ENCODE measurements at regions not wholly inside any gene's neighbourhood (a gene's known extent, or its start where the extent isn't known, plus 50 kb on each side); places are given as distances from the start of the nearest gene placed in this dataset.

GRCh38 chr9:90052366-90052765, 447.6 kb downstream of the GADD45G start:
- no peaks in the 10 kb centered on the region for H3K4me1 Mint-ChIP-seq

DNA sequence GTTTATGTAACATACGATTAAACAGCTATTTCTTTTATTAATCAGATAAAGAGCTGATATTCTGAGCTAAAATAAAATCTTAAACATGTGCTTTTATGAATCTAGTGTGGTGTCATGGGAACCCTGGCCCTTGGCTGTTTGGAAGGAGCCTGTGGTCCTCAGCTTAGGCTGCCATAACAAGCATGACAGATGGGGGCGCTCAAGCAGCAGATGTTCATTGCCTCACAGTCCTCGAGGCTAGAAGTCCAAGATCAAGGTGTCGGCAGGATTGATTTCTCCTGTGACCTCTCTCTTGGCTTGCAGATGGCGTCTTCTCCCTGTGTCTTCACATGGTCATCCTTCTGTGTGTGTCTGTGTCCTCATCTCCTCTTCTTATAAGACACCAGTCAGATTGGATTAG, 448.2 kb downstream of the GADD45G start:
- Mint-ChIP-seq H3K4me3 (no peak overlapping the region), H3K36me3 (ENCODE audit: low read depth) (no peaks in the 10 kb centered on the region), H3K27ac (no peak overlapping the region), H3K9me3 (peaks cover 13% of the 10 kb centered on the region), H3K4me1 (no peaks in the 10 kb centered on the region), H3K27me3 (peaks cover 6% of the 10 kb centered on the region)
- ATAC-seq (ENCODE audit: low read depth): no peak
- TF ChIP-seq, protein P1, sequence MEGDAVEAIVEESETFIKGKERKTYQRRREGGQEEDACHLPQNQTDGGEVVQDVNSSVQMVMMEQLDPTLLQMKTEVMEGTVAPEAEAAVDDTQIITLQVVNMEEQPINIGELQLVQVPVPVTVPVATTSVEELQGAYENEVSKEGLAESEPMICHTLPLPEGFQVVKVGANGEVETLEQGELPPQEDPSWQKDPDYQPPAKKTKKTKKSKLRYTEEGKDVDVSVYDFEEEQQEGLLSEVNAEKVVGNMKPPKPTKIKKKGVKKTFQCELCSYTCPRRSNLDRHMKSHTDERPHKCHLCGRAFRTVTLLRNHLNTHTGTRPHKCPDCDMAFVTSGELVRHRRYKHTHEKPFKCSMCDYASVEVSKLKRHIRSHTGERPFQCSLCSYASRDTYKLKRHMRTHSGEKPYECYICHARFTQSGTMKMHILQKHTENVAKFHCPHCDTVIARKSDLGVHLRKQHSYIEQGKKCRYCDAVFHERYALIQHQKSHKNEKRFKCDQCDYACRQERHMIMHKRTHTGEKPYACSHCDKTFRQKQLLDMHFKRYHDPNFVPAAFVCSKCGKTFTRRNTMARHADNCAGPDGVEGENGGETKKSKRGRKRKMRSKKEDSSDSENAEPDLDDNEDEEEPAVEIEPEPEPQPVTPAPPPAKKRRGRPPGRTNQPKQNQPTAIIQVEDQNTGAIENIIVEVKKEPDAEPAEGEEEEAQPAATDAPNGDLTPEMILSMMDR (IDR thresholded peaks at IDR 0.05): no peak
- intact Hi-C loops (cut with micrococcal nuclease): no loop called here
- DNase-seq: no peak
- ChIA-PET CTCF (no interaction called here), POLR2A (no interaction called here)

More at GRCh38 chr9:90052366-90052765, 447.6 kb downstream of the GADD45G start:
- intact Hi-C loops (cut with micrococcal nuclease): no loop called here
- ChIA-PET CTCF (no interaction called here), POLR2A (no interaction called here)
- Mint-ChIP-seq H3K27me3 (peaks cover 6% of the 10 kb centered on the region), H3K4me3 (no peak overlapping the region), H3K27ac (no peak overlapping the region), H3K9me3 (peaks cover 13% of the 10 kb centered on the region), H3K36me3 (ENCODE audit: low read depth) (no peaks in the 10 kb centered on the region)
- DNase-seq: no peak
- ATAC-seq (ENCODE audit: low read depth): no peak
- TF ChIP-seq, protein P1 (IDR thresholded peaks at IDR 0.05): no peak

- H3K4me1 Mint-ChIP-seq: no peaks in the 10 kb centered on the region
- peaks cover 6% of the 10 kb centered on the region for H3K27me3 Mint-ChIP-seq
- DNase-seq: no peak
- ChIA-PET CTCF (no interaction called here), POLR2A (no interaction called here)
- TF ChIP-seq, protein P1 (IDR thresholded peaks at IDR 0.05): no peak
- H3K9me3 Mint-ChIP-seq: peaks cover 9% of the 10 kb centered on the region
- ATAC-seq (ENCODE audit: low read depth): no peak
- intact Hi-C loops (cut with micrococcal nuclease): no loop called here
- H3K27ac Mint-ChIP-seq: no peak overlapping the region
- no peak overlapping the region for H3K4me3 Mint-ChIP-seq
- H3K36me3 Mint-ChIP-seq (ENCODE audit: low read depth): no peaks in the 10 kb centered on the region
These were observed 450.0 kb downstream of the GADD45G start for GRCh38 chr9:90054810-90055209.

DNA sequence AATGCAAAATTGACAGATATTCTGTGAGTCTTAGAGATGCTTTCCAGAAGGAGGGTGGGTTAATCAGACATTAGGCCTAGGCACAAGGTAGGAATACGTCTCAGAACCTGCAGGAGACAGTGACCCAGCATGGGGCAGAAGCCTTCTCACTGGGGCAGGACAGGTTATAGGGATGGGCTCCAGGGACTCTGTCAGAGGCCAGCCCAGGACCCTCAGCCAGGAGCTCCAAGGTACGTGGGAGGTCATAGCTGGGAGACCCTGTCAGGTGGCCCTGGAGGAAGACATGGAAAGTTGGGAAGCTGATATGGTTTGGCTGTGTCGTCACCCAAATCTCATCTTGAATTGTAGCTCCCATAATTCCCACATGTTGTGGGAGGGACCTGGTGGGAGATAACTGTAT, 450.4 kb downstream of the GADD45G start:
- no peak overlapping the region for H3K4me3 Mint-ChIP-seq
- intact Hi-C loops (cut with micrococcal nuclease): no loop called here
- ATAC-seq (ENCODE audit: low read depth) (no peak), DNase-seq (no peak)
- H3K27me3 Mint-ChIP-seq: peaks cover 6% of the 10 kb centered on the region
- no peaks in the 10 kb centered on the region for H3K36me3 Mint-ChIP-seq (ENCODE audit: low read depth)
- POLR2A ChIA-PET: no interaction called here
- peaks cover 9% of the 10 kb centered on the region for H3K9me3 Mint-ChIP-seq
- CTCF ChIA-PET: no interaction called here
- no peaks in the 10 kb centered on the region for H3K4me1 Mint-ChIP-seq
- no peak overlapping the region for H3K27ac Mint-ChIP-seq
- TF ChIP-seq, protein P1 (IDR thresholded peaks at IDR 0.05): no peak

- peaks cover 2% of the 10 kb centered on the region for H3K27me3 Mint-ChIP-seq
- H3K9me3 Mint-ChIP-seq: peaks cover 9% of the 10 kb centered on the region
- H3K4me3 Mint-ChIP-seq: no peak overlapping the region
- ATAC-seq (ENCODE audit: low read depth) (no peak), DNase-seq (no peak)
- CTCF ChIA-PET: no interaction called here
- no peaks in the 10 kb centered on the region for H3K4me1 Mint-ChIP-seq
- POLR2A ChIA-PET: no interaction called here
- TF ChIP-seq, protein P1 (IDR thresholded peaks at IDR 0.05): no peak
- H3K36me3 Mint-ChIP-seq (ENCODE audit: low read depth): no peaks in the 10 kb centered on the region
- no peak overlapping the region for H3K27ac Mint-ChIP-seq
- intact Hi-C loops (cut with micrococcal nuclease): no loop called here
These were observed 452.5 kb downstream of the GADD45G start for GRCh38 chr9:90057361-90057760.

Data from activated B cell treated with CpG ODN at 0.5 μM for 24 hours (primary cell).